ENCODE measurements at regions not wholly inside any gene's neighbourhood (a gene's known extent, or its start where the extent isn't known, plus 50 kb on each side); places are given as distances from the start of the nearest gene placed in this dataset.

DNA sequence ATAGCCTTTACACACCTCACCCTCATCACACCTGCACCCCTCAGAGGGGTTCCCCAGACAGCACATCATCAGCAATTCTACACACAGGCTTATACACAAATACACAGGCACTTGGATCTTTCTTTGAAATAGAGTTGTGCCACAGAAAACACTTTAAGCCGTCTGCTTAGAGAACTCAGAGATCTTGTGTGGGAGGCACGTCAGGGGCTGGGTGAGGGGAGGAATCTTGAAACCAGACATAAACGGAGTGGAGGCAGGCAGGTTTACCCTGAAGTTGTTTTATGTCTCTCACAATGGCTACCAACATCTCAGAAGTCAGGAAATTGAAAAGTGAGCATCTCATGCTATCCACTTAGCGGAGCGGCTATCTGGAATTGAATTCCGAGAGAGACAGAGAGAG lies 151.9 kb upstream of the GJB5 start:
- TF ChIP-seq, protein P1, sequence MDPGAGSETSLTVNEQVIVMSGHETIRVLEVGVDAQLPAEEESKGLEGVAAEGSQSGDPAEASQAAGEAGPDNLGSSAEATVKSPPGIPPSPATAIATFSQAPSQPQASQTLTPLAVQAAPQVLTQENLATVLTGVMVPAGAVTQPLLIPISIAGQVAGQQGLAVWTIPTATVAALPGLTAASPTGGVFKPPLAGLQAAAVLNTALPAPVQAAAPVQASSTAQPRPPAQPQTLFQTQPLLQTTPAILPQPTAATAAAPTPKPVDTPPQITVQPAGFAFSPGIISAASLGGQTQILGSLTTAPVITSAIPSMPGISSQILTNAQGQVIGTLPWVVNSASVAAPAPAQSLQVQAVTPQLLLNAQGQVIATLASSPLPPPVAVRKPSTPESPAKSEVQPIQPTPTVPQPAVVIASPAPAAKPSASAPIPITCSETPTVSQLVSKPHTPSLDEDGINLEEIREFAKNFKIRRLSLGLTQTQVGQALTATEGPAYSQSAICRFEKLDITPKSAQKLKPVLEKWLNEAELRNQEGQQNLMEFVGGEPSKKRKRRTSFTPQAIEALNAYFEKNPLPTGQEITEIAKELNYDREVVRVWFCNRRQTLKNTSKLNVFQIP (CRISPR knock-in tag; IDR thresholded peaks at IDR 0.05; ENCODE audit: borderline replicate concordance, low read depth) = no peak
- TF ChIP-seq ZFP3 (CRISPR knock-in tag; IDR thresholded peaks at IDR 0.05) (no peak), ISL1 (CRISPR knock-in tag; IDR thresholded peaks at IDR 0.05) (no peak), ZNF8 (CRISPR knock-in tag; IDR thresholded peaks at IDR 0.05) (no peak), ZC3H10 (CRISPR knock-in tag; IDR thresholded peaks at IDR 0.05) (no peak), ZNF70 (CRISPR knock-in tag; IDR thresholded peaks at IDR 0.05) (no peak), BACH2 (CRISPR knock-in tag; IDR thresholded peaks at IDR 0.05; ENCODE audit: borderline replicate concordance) (no peak), ZNF565 (CRISPR knock-in tag; conservative IDR thresholded peaks at IDR 0.05; ENCODE audit: low read depth) (no peak)
- TF ChIP-seq, protein P2, sequence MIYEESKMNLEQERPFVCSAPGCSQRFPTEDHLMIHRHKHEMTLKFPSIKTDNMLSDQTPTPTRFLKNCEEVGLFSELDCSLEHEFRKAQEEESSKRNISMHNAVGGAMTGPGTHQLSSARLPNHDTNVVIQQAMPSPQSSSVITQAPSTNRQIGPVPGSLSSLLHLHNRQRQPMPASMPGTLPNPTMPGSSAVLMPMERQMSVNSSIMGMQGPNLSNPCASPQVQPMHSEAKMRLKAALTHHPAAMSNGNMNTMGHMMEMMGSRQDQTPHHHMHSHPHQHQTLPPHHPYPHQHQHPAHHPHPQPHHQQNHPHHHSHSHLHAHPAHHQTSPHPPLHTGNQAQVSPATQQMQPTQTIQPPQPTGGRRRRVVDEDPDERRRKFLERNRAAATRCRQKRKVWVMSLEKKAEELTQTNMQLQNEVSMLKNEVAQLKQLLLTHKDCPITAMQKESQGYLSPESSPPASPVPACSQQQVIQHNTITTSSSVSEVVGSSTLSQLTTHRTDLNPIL (CRISPR knock-in tag; IDR thresholded peaks at IDR 0.05; ENCODE audit: low read depth) = no peak
- TF ChIP-seq, protein P3, sequence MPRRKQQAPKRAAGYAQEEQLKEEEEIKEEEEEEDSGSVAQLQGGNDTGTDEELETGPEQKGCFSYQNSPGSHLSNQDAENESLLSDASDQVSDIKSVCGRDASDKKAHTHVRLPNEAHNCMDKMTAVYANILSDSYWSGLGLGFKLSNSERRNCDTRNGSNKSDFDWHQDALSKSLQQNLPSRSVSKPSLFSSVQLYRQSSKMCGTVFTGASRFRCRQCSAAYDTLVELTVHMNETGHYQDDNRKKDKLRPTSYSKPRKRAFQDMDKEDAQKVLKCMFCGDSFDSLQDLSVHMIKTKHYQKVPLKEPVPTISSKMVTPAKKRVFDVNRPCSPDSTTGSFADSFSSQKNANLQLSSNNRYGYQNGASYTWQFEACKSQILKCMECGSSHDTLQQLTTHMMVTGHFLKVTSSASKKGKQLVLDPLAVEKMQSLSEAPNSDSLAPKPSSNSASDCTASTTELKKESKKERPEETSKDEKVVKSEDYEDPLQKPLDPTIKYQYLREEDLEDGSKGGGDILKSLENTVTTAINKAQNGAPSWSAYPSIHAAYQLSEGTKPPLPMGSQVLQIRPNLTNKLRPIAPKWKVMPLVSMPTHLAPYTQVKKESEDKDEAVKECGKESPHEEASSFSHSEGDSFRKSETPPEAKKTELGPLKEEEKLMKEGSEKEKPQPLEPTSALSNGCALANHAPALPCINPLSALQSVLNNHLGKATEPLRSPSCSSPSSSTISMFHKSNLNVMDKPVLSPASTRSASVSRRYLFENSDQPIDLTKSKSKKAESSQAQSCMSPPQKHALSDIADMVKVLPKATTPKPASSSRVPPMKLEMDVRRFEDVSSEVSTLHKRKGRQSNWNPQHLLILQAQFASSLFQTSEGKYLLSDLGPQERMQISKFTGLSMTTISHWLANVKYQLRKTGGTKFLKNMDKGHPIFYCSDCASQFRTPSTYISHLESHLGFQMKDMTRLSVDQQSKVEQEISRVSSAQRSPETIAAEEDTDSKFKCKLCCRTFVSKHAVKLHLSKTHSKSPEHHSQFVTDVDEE (CRISPR knock-in tag; IDR thresholded peaks at IDR 0.05) = no peak
- ATAC-seq = no peak

DNA sequence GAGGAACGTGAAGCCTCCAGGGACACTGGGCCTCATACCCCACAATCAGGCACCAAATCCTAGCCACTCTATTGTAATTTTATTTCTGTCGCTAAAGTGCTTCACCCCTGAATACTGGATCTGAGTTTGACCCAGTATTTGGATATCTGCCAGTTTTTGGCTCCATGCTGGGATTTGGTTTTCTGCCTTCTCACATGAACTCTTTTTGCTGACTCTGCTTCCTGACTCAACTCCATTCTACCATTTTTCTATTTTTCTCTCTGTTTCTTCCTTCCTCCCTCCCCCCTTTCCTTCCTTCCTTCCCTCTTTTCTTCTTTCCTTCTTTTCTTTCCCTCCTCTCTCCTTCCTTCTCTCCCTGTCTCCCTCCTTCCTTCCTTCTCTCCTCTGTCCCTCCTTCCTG lies 151.3 kb upstream of the GJB5 start:
- no peak for TF ChIP-seq ZNF565 (CRISPR knock-in tag; conservative IDR thresholded peaks at IDR 0.05; ENCODE audit: low read depth)
- no peak for TF ChIP-seq ZNF70 (CRISPR knock-in tag; IDR thresholded peaks at IDR 0.05)
- no peak for TF ChIP-seq ARNTL (CRISPR knock-in tag; IDR thresholded peaks at IDR 0.05; ENCODE audit: borderline replicate concordance, low read depth)
- TF ChIP-seq, protein P3 (CRISPR knock-in tag; IDR thresholded peaks at IDR 0.05) = no peak
- TF ChIP-seq BACH2 (CRISPR knock-in tag; IDR thresholded peaks at IDR 0.05; ENCODE audit: borderline replicate concordance) = no peak
- no peak for TF ChIP-seq GLIS3 (CRISPR knock-in tag; IDR thresholded peaks at IDR 0.05)
- TF ChIP-seq OSR1 (CRISPR knock-in tag; IDR thresholded peaks at IDR 0.05) = no peak
- no peak for TF ChIP-seq CSDC2 (CRISPR knock-in tag; IDR thresholded peaks at IDR 0.05)
- TF ChIP-seq TOX (CRISPR knock-in tag; IDR thresholded peaks at IDR 0.05; ENCODE audit: borderline replicate concordance) = no peak
- no peak for TF ChIP-seq ZFP30 (CRISPR knock-in tag; IDR thresholded peaks at IDR 0.05)
- no peak for TF ChIP-seq ESRRG (CRISPR knock-in tag; IDR thresholded peaks at IDR 0.05)
- TF ChIP-seq TCF4 (CRISPR knock-in tag; IDR thresholded peaks at IDR 0.05; ENCODE audit: borderline replicate concordance) = no peak
- no peak for TF ChIP-seq PPARA (CRISPR knock-in tag; IDR thresholded peaks at IDR 0.05; ENCODE audit: borderline replicate concordance)
- no peak for TF ChIP-seq ZFP3 (CRISPR knock-in tag; IDR thresholded peaks at IDR 0.05)
- no peak for TF ChIP-seq SNAI2 (CRISPR knock-in tag; IDR thresholded peaks at IDR 0.05)
- TF ChIP-seq ISL1 (CRISPR knock-in tag; IDR thresholded peaks at IDR 0.05) = no peak
- TF ChIP-seq ZNF8 (CRISPR knock-in tag; IDR thresholded peaks at IDR 0.05) = no peak
- no peak for ATAC-seq

DNA sequence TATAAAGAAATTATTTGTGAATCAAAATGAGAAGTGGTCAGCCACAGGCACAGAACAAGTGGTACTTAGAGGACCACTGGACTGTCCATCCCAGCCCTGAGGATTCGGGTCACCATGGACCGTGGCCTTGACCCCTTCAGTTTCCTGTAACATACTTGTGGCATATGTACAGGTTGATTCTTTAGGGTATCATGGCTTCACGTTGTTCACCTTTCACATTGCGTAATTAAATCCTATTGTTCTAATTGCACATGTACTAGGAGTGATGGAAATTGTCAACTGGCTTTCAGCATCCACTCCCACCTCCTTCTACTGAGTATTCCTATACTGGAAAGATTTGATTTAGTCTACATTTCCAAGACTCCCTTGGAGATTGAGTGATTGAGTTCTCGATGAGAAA lies 148.3 kb upstream of the GJB5 start:
- no peak for ATAC-seq
- TF ChIP-seq, protein P4, sequence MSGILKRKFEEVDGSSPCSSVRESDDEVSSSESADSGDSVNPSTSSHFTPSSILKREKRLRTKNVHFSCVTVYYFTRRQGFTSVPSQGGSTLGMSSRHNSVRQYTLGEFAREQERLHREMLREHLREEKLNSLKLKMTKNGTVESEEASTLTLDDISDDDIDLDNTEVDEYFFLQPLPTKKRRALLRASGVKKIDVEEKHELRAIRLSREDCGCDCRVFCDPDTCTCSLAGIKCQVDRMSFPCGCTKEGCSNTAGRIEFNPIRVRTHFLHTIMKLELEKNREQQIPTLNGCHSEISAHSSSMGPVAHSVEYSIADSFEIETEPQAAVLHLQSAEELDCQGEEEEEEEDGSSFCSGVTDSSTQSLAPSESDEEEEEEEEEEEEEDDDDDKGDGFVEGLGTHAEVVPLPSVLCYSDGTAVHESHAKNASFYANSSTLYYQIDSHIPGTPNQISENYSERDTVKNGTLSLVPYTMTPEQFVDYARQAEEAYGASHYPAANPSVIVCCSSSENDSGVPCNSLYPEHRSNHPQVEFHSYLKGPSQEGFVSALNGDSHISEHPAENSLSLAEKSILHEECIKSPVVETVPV (CRISPR knock-in tag; IDR thresholded peaks at IDR 0.05) = no peak
- TF ChIP-seq OSR1 (CRISPR knock-in tag; IDR thresholded peaks at IDR 0.05) (no peak), ZNF70 (CRISPR knock-in tag; IDR thresholded peaks at IDR 0.05) (no peak), TOX (CRISPR knock-in tag; IDR thresholded peaks at IDR 0.05; ENCODE audit: borderline replicate concordance) (no peak), PPARA (CRISPR knock-in tag; IDR thresholded peaks at IDR 0.05; ENCODE audit: borderline replicate concordance) (no peak), TCF4 (CRISPR knock-in tag; IDR thresholded peaks at IDR 0.05; ENCODE audit: borderline replicate concordance) (no peak), ZC3H10 (CRISPR knock-in tag; IDR thresholded peaks at IDR 0.05) (no peak), CSDC2 (CRISPR knock-in tag; IDR thresholded peaks at IDR 0.05) (no peak), ZFP3 (CRISPR knock-in tag; IDR thresholded peaks at IDR 0.05) (no peak), ZNF8 (CRISPR knock-in tag; IDR thresholded peaks at IDR 0.05) (no peak), BACH2 (CRISPR knock-in tag; IDR thresholded peaks at IDR 0.05; ENCODE audit: borderline replicate concordance) (no peak), ARNTL (CRISPR knock-in tag; IDR thresholded peaks at IDR 0.05; ENCODE audit: borderline replicate concordance, low read depth) (no peak), RARB (CRISPR knock-in tag; IDR thresholded peaks at IDR 0.05) (no peak)
- TF ChIP-seq, protein P1 (CRISPR knock-in tag; IDR thresholded peaks at IDR 0.05; ENCODE audit: borderline replicate concordance, low read depth) = no peak
- TF ChIP-seq, protein P2 (CRISPR knock-in tag; IDR thresholded peaks at IDR 0.05; ENCODE audit: low read depth) = no peak
